GM12891 (cell line): ENCODE measurements at regions not wholly inside any gene's neighbourhood (a gene's known extent, or its start where the extent isn't known, plus 50 kb on each side); places are given as distances from the start of the nearest gene placed in this dataset.

Experiments used
- PAX5 ChIP-seq: IDR thresholded peaks from 2 replicates; pipeline ENCODE4 v1.6.1; 2011; ENCODE audit warnings: low read length, moderate library complexity, mild to moderate bottlenecking; ENCODE audit not compliant: insufficient read depth, severe bottlenecking
- POLR2A ChIP-seq: IDR thresholded peaks from 2 replicates; pipeline ENCODE4 v1.6.1; 2011; ENCODE audit warnings: low read depth, low read length, control low read depth
- POLR2AphosphoS5 ChIP-seq: IDR thresholded peaks from 2 replicates; pipeline ENCODE4 v1.6.1; 2011; ENCODE audit warnings: low read depth, low read length, control low read depth
- SPI1 ChIP-seq: IDR thresholded peaks from 2 replicates; pipeline ENCODE4 v1.6.1; 2011; ENCODE audit warnings: low read depth, low read length, control low read depth
- TAF1 ChIP-seq: IDR thresholded peaks from 2 replicates; pipeline ENCODE4 v1.6.1; 2011; ENCODE audit warnings: low read depth, low read length, control low read depth

- TF ChIP-seq TAF1 (no peak), POLR2A (no peak), POLR2AphosphoS5 (no peak), PAX5 (no peak), SPI1 (no peak)
Measured at GRCh38 chr5:28017178-28017577, 978.8 kb upstream of the CDH9 start.
